T-helper 9 cell (primary cell): ENCODE measurements at regions not wholly inside any gene's neighbourhood (a gene's known extent, or its start where the extent isn't known, plus 50 kb on each side); places are given as distances from the start of the nearest gene placed in this dataset.
"Not testable (repeated sequence)": the region's sequence is repeated elsewhere in the genome, so short reads cannot be mapped to it uniquely, and the experiment has no call there.

ENCODE experiments used
- DNase-seq: peaks from one replicate; pipeline ENCODE4 v3.0.0-alpha.2; 2020

- DNase-seq: no peak
These were observed 181.8 kb upstream of the CCNH start for GRCh38 chr5:87594566-87594965.

- no peak for DNase-seq
These were observed 176.9 kb upstream of the CCNH start for GRCh38 chr5:87589587-87589986.

GRCh38 chr5:87588316-87588715 is 175.6 kb upstream of the CCNH start:
- DNase-seq: no peak

- not testable (repeated sequence) for DNase-seq
These were observed 171.0 kb upstream of the CCNH start for GRCh38 chr5:87583704-87584103.

GRCh38 chr5:87582149-87582548 is 169.4 kb upstream of the CCNH start:
- DNase-seq: no peak

- no peak for DNase-seq
These were observed 168.9 kb upstream of the CCNH start for GRCh38 chr5:87581661-87582060.

GRCh38 chr5:87579678-87580077 is 166.9 kb upstream of the CCNH start:
- DNase-seq: no peak

GRCh38 chr5:87576867-87577266 is 164.1 kb upstream of the CCNH start:
- DNase-seq: no peak

- DNase-seq: not testable (repeated sequence)
These were observed 163.6 kb upstream of the CCNH start for GRCh38 chr5:87576306-87576705.

- DNase-seq: no peak
These were observed 161.4 kb upstream of the CCNH start for GRCh38 chr5:87574106-87574505.

GRCh38 chr5:87572611-87573010 is 159.9 kb upstream of the CCNH start:
- no peak for DNase-seq

GRCh38 chr5:87572090-87572489 is 159.4 kb upstream of the CCNH start:
- DNase-seq: no peak

GRCh38 chr5:87570366-87570765 is 157.6 kb upstream of the CCNH start:
- DNase-seq: no peak

GRCh38 chr5:87562068-87562467 is 149.3 kb upstream of the CCNH start:
- DNase-seq: no peak

GRCh38 chr5:87560528-87560927 is 147.8 kb upstream of the CCNH start:
- DNase-seq: no peak

- DNase-seq: no peak
These were observed 139.2 kb upstream of the CCNH start for GRCh38 chr5:87551911-87552310.

GRCh38 chr5:87541676-87542075 is 128.9 kb upstream of the CCNH start:
- no peak for DNase-seq

GRCh38 chr5:87541033-87541432 is 128.3 kb upstream of the CCNH start:
- DNase-seq: no peak

- DNase-seq: no peak
These were observed 127.1 kb upstream of the CCNH start for GRCh38 chr5:87539839-87540238.

- no peak for DNase-seq
These were observed 123.6 kb upstream of the CCNH start for GRCh38 chr5:87536365-87536764.

- DNase-seq: no peak
These were observed 123.0 kb upstream of the CCNH start for GRCh38 chr5:87535706-87536105.

- no peak for DNase-seq
These were observed 116.9 kb upstream of the CCNH start for GRCh38 chr5:87529486-87530076.

- no peak for DNase-seq
These were observed 113.4 kb upstream of the CCNH start for GRCh38 chr5:87526131-87526530.

GRCh38 chr5:87524217-87524616 is 111.5 kb upstream of the CCNH start:
- no peak for DNase-seq

GRCh38 chr5:87511778-87512177 is 99.0 kb upstream of the CCNH start:
- not testable (repeated sequence) for DNase-seq

GRCh38 chr5:87503004-87503403 is 90.3 kb upstream of the CCNH start:
- DNase-seq: no peak
